Transverse colon (tissue), 4 donors: ENCODE measurements at regions not wholly inside any gene's neighbourhood (a gene's known extent, or its start where the extent isn't known, plus 50 kb on each side); places are given as distances from the start of the nearest gene placed in this dataset.

ENCODE experiments used
- DNase-seq: peaks from one replicate; pipeline ENCODE4 v3.0.0-alpha.2; 2019
- H3K27ac ChIP-seq, 4 donors: fragments of 200-600 bp; sonication (generic); 2 replicates each; pipeline ENCODE4 v1.5.1; 2016 to 2018; ENCODE audit warnings: inconsistent platforms in 4 of 4
- H3K27me3 ChIP-seq: fragments of 200-600 bp; sonication (generic); 2 replicates; pipeline ENCODE4 v1.5.1; 2017; ENCODE audit warnings: inconsistent platforms
- H3K36me3 ChIP-seq, 4 donors: fragments of 200-600 bp; sonication (generic); 2 replicates each; pipeline ENCODE4 v1.5.1; 2017 to 2019; ENCODE audit warnings: inconsistent platforms in 4 of 4
- H3K4me1 ChIP-seq, 4 donors: fragments of 200-600 bp; sonication (generic); 2 replicates each; pipeline ENCODE4 v1.5.1; 2017 to 2020; ENCODE audit warnings: inconsistent platforms in 4 of 4
- H3K4me3 ChIP-seq, 4 donors: fragments of 200-600 bp; sonication (generic); 1 replicate in 1 of 4; 2 replicates in 3 of 4; pipeline versions ENCODE4 v1.5.1 to v1.6.1; 2017 to 2019; ENCODE audit warnings: inconsistent platforms in 4 of 4
- H3K9me3 ChIP-seq, 2 donors: fragments of 200-600 bp; sonication (generic); 2 replicates each; pipeline ENCODE4 v1.5.1; 2017 to 2019; ENCODE audit warnings: inconsistent platforms in 2 of 2
- EP300 ChIP-seq: sonication (generic); formaldehyde crosslinking; IDR thresholded peaks from one replicate; pipeline ENCODE4 v1.6.1; 2017; ENCODE audit warnings: antibody characterized with exemption, low read depth
- POLR2A ChIP-seq: fragments of 450-650 bp; IDR thresholded peaks from one replicate; pipeline ENCODE4 v1.6.1; 2016; ENCODE audit warnings: antibody characterized with exemption, mild to moderate bottlenecking, moderate library complexity
- POLR2AphosphoS5 ChIP-seq, 3 donors: sonication (generic); formaldehyde crosslinking; IDR thresholded peaks; one replicate each; pipeline ENCODE4 v1.6.1; 2016; ENCODE audit warnings: antibody characterized with exemption in 3 of 3
- WGBS, 2 donors: methylation state at CpG; one replicate each; pipeline ENCODE4 v1.1.5; 2018; ENCODE audit warnings: low coverage in 1 of 2; 5-methylcytosine and 5-hydroxymethylcytosine counted together
- in situ Hi-C, 4 donors: fragments of 200-750 bp; cut with MboI; loops; one replicate each; pipeline versions ENCODE4 v1.15.0 to v1.15.1; 2017; ENCODE audit warnings: low sequenced_read_pairs in 3 of 4, low pct_ligation_motif_present in 1 of 4, low pct_unique_long_range_greater_than_20kb in 1 of 4
- intact Hi-C: fragments of 100-400 bp; cut with DNase I; formaldehyde crosslinking; loops from one replicate; pipeline ENCODE4 v1.15.1; 2023; ENCODE audit warnings: low total_unique reads
- TF ChIP-seq, protein P1 (sequence below), 5 experiments: fragments of 200-600 bp in 3 of 5; fragments of 450-650 bp in 2 of 5; sonication (generic) in 3 of 5; IDR thresholded peaks; 1 replicate in 2 of 5; 2 replicates in 3 of 5; pipeline ENCODE4 v1.5.1; 2016 to 2017; ENCODE audit warnings: antibody characterized with exemption in 5 of 5, inconsistent platforms in 3 of 5, mild to moderate bottlenecking in 2 of 5, moderate library complexity in 1 of 5

DNA sequence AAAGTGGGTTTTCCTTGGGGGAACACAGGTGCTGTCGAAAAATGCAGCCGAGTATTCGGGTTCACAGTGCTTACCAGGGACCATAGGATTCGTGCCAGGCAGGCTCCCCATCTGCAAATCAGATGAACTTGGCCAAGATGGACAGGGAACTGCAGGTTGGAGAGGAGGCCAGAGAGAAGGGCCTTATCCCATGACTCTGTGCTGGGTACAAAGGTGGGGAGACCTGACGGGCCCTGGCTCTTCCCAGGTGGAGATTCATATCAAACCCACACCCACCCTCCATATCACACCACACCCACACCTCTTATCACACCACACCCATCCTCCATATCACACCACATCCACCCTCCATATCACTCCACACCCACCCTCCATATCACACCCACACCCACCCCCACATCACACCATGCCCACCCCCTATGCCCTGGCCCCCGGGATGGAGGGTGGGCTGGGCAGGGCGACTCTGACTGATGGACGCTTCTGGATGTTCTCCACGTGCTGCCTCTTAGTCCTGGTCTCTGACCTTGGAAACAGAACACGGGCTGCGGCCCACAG, 319.7 kb downstream of the ADGRD1 start:
- in situ Hi-C loops = no loop called here
- Histone ChIP-seq H3K4me1 (no peaks in the 10 kb centered on the region), H3K27ac (no peak overlapping the region), H3K27me3 (no peaks in the 10 kb centered on the region), H3K36me3 (no peaks in the 10 kb centered on the region), H3K4me3 (no peak overlapping the region), H3K9me3 (no peaks in the 10 kb centered on the region)
- TF ChIP-seq EP300 (no peak), POLR2A (no peak), POLR2AphosphoS5 (IDR thresholded peaks at IDR 0.05) (no peak)
- TF ChIP-seq, protein P1, sequence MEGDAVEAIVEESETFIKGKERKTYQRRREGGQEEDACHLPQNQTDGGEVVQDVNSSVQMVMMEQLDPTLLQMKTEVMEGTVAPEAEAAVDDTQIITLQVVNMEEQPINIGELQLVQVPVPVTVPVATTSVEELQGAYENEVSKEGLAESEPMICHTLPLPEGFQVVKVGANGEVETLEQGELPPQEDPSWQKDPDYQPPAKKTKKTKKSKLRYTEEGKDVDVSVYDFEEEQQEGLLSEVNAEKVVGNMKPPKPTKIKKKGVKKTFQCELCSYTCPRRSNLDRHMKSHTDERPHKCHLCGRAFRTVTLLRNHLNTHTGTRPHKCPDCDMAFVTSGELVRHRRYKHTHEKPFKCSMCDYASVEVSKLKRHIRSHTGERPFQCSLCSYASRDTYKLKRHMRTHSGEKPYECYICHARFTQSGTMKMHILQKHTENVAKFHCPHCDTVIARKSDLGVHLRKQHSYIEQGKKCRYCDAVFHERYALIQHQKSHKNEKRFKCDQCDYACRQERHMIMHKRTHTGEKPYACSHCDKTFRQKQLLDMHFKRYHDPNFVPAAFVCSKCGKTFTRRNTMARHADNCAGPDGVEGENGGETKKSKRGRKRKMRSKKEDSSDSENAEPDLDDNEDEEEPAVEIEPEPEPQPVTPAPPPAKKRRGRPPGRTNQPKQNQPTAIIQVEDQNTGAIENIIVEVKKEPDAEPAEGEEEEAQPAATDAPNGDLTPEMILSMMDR (IDR thresholded peaks at IDR 0.05) = no peak
- intact Hi-C loops = no loop called here
- no peak for DNase-seq
- WGBS, 2 donors = 62 to 77% methylated on average over 5 to 11 of the region's 11 CpGs

GRCh38 chr12:131274061-131274460, 320.4 kb downstream of the ADGRD1 start:
- 69% methylated on average over 12 of the region's 12 CpGs; no CpG with 5 or more reads in 1 of the 2 donors for WGBS, 2 donors
- no peaks in the 10 kb centered on the region for H3K9me3 ChIP-seq
- intact Hi-C loops = no loop called here
- H3K36me3 ChIP-seq = no peaks in the 10 kb centered on the region
- no peaks in the 10 kb centered on the region for H3K4me1 ChIP-seq
- no peaks in the 10 kb centered on the region for H3K27me3 ChIP-seq
- TF ChIP-seq EP300 (no peak), POLR2AphosphoS5 (IDR thresholded peaks at IDR 0.05) (no peak), POLR2A (no peak)
- TF ChIP-seq, protein P1 (IDR thresholded peaks at IDR 0.05) = no peak
- in situ Hi-C loops = no loop called here
- DNase-seq = no peak
- no peak overlapping the region for H3K4me3 ChIP-seq
- H3K27ac ChIP-seq = no peak overlapping the region

DNA sequence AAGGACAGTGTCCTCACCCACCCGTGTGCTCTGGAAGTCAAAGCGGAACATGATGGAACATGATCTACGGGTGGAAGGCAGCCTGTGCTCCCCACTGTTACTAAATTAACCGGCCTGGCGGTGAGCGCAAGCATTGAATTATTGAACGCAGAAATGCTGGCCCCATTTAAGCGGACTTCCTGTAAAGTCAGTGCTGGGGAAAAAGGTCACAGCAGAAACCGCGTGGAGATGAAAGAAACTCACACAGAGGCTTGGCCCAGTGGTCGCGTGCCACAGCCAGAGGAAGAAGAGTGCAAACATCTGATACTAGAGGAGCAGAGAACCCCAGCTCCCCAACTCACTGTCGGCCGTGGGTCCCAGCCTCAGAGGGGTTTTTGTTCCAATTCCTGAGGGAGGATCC, 321.2 kb downstream of the ADGRD1 start:
- no peaks in the 10 kb centered on the region for H3K27me3 ChIP-seq
- H3K4me1 ChIP-seq = no peaks in the 10 kb centered on the region
- 70% methylated on average over 14 of the region's 14 CpGs; no CpG with 5 or more reads in 1 of the 2 donors for WGBS, 2 donors
- no peak for DNase-seq
- no peak overlapping the region for H3K4me3 ChIP-seq
- no peak overlapping the region for H3K27ac ChIP-seq
- intact Hi-C loops (no loop called here), in situ Hi-C loops (no loop called here)
- no peaks in the 10 kb centered on the region for H3K9me3 ChIP-seq
- TF ChIP-seq POLR2AphosphoS5 (IDR thresholded peaks at IDR 0.05) (no peak), EP300 (no peak), POLR2A (no peak)
- TF ChIP-seq, protein P1 (IDR thresholded peaks at IDR 0.05) = no peak
- H3K36me3 ChIP-seq = no peaks in the 10 kb centered on the region

GRCh38 chr12:131275824-131276223, 322.1 kb downstream of the ADGRD1 start:
- H3K4me1 ChIP-seq = no peaks in the 10 kb centered on the region
- WGBS, 2 donors = 80% methylated on average over 3 to 5 of the region's 6 CpGs
- in situ Hi-C loops (no loop called here), intact Hi-C loops (no loop called here)
- H3K9me3 ChIP-seq = no peaks in the 10 kb centered on the region
- H3K36me3 ChIP-seq = no peaks in the 10 kb centered on the region
- no peak overlapping the region for H3K27ac ChIP-seq
- H3K27me3 ChIP-seq = no peaks in the 10 kb centered on the region
- H3K4me3 ChIP-seq = no peak overlapping the region
- no peak for DNase-seq
- TF ChIP-seq EP300 (no peak), POLR2AphosphoS5 (IDR thresholded peaks at IDR 0.05) (no peak), POLR2A (no peak)
- TF ChIP-seq, protein P1 (IDR thresholded peaks at IDR 0.05) = no peak
